Retinal pigment epithelial cell (primary cell): ENCODE measurements at regions not wholly inside any gene's neighbourhood (a gene's known extent, or its start where the extent isn't known, plus 50 kb on each side); places are given as distances from the start of the nearest gene placed in this dataset.
"Not testable (repeated sequence)": the region's sequence is repeated elsewhere in the genome, so short reads cannot be mapped to it uniquely, and the experiment has no call there.

ENCODE experiments used
- DNase-seq: peaks from one replicate; pipeline ENCODE4 v3.0.0-alpha.2; 2010; ENCODE audit warnings: low read depth
- H3K4me3 ChIP-seq: 2 replicates; pipeline ENCODE4 v1.5.1; 2011; ENCODE audit warnings: mild to moderate bottlenecking, low read length, control low read depth, moderate library complexity
- TF ChIP-seq, protein P1 (sequence below): conservative IDR thresholded peaks from 2 replicates; pipeline ENCODE4 v1.5.1; 2011; ENCODE audit warnings: low read depth, low read length, control low read depth, inconsistent platforms

DNA sequence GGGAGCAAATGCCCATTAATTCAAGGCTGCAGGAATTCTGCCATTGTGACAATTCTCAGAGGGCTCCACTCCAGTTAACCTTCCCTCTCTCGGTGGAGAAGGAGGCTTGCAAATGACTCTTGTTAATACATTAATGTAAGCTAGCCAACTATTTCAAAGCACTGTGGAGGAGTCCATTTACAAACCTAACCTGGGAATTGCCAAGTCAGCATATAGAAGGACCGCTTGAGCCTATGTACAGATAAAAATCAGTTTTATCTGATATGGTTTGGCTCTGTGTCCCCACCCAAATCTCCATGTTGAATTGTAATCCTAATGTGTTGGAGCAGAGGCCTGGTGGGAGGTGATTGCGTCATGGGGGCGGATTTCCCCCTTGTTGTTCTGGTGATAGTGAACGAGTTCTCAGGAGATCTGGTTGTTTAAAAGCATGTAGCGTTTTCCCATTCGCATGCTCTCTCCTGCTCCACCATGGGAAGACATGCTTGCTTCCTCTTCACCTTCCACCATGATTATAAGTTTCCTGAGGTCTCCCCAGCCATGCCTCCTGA, 366.7 kb downstream of the LRATD1 start:
- TF ChIP-seq, protein P1, sequence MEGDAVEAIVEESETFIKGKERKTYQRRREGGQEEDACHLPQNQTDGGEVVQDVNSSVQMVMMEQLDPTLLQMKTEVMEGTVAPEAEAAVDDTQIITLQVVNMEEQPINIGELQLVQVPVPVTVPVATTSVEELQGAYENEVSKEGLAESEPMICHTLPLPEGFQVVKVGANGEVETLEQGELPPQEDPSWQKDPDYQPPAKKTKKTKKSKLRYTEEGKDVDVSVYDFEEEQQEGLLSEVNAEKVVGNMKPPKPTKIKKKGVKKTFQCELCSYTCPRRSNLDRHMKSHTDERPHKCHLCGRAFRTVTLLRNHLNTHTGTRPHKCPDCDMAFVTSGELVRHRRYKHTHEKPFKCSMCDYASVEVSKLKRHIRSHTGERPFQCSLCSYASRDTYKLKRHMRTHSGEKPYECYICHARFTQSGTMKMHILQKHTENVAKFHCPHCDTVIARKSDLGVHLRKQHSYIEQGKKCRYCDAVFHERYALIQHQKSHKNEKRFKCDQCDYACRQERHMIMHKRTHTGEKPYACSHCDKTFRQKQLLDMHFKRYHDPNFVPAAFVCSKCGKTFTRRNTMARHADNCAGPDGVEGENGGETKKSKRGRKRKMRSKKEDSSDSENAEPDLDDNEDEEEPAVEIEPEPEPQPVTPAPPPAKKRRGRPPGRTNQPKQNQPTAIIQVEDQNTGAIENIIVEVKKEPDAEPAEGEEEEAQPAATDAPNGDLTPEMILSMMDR, result no peak
- H3K4me3 ChIP-seq, result no peak overlapping the region
- DNase-seq, result no peak

DNA sequence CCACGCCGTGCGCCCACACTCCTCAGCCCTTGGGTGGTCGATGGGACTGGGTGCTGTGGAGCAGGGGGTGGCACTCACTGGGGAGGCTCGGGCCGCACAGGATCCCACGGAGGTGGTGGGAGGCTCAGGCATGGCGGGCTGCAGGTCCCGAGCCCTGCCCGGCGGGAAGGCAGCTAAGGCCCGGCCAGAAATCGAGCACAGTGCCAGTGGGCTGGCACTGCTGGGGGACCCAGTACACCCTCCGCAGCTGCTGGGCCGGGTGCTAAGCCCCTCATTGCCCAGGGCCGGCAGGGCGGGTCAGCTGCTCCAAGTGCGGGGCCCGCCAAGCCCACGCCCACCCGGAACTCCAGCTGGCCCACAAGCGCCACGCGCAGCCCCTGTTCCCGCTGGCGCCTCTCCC, 370.0 kb downstream of the LRATD1 start:
- DNase-seq, H3K4me3 ChIP-seq: not testable (repeated sequence)

DNA sequence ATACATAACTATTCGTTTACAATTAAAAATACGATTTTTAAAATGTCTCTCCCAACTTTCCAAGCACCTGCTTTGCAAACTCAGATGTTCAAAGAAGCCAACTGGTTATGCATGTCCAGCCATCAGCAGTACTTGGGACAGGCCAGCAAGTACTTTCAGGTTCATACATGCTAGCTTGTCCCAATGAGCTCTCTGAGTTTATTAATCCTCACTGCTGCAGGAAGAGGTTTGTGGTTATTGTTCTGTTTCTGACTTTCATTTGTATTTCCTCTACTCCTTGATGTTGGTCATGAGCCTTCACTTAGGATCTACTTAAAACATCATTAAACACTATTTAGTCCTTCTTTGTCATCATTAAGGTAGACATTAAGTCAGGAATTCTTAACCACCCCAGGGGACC, 374.1 kb downstream of the LRATD1 start:
- no peak for DNase-seq
- no peak overlapping the region for H3K4me3 ChIP-seq
- TF ChIP-seq, protein P1, result no peak

DNA sequence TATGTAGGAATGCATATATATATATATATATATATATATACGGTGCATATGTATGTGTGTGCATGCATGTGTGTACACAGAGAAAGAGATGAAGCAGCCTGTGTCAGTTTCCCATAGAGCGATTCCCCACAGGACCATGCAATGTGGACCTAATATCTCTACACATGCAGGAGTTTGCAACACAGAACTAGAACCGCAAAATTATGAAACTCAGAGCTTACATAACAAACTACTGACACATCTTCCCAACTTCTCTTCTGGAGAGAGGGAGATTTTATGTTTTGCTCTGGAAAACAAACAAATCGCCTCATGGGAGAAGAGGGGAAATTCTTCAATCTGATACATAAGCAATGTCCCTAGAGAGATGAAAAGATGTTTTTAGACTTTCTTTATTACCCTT, 377.2 kb downstream of the LRATD1 start:
- DNase-seq, result no peak
- no peak overlapping the region for H3K4me3 ChIP-seq

DNA sequence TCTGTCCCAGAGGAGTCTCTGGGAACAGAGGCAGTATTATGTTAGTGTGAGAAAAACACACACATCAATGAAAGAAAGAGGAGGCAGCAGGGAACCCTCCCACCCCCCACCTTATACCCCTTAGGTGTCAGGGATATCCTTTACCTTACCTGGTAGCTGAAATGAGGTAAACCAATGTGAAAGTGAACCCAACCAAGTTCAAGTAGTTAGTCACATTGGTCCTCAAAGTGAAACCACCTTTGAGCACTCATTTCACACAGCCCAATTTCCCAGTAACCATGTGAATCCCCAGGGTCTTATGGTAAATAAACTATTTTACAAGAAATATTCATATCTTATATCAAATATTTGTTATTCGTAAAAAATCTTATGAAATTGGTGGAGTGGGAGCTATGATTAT, 377.8 kb downstream of the LRATD1 start:
- H3K4me3 ChIP-seq, result no peak overlapping the region
- no peak for DNase-seq
- TF ChIP-seq, protein P1, result no peak

More for the DNA sequence above, 377.2 kb downstream of the LRATD1 start:
- TF ChIP-seq, protein P1, result no peak

DNA sequence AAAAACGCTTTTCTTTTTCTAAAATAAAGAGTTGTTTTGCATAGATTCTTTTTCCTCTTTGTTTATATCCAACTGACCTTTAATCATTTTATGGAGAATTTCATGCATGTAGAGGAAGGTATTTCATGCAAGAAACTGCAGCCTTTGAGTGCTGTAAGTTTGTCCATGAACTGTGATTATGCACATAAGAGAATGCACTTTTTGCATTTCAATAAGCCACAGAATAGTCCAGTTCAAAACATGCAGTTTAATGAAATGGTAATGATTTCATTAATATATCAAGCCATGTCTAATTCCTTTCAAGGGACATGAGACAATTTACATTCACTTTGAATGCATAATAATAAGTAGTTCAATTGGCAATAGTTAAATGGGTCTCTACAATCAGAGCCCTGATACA, 386.3 kb downstream of the LRATD1 start:
- H3K4me3 ChIP-seq, result no peak overlapping the region
- TF ChIP-seq, protein P1, result no peak
- DNase-seq, result no peak

DNA sequence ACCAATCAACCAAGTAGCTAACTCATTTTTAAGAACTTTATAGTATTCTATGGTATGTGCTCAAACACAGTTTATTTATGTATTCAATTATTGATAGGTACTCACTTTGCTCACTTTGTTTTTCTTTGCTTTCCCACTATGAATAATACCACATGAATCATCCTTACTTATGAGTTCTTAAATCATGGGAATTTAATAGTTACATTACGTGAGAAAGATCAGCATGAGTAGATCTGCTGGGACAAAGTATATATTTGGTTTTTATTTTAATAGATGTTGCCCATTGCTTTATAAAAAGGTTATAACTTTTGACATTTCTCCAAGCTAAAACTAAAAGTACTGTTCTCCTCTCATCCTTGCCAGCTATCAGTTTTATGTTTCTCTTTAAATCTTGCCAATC, 390.7 kb downstream of the LRATD1 start:
- TF ChIP-seq, protein P1, result no peak
- no peak overlapping the region for H3K4me3 ChIP-seq
- DNase-seq, result no peak

DNA sequence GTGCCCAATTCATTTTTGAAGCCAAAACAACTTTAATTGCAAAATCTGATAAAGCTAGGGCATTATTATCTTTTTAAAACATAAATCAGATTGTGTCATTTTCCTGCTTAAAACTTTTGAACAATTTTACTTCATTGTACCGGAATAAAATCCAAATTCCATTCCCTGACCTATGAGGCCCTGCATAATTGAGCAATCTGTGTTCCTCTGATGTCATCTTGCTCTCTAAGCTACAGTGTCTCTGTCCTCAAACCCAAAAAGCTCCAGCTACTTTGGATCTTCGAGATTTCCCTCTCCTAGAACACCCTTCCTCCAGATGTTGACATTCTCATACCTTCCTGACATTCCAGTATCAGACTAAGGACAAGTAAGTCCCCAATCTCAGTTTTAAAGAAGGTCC, 395.9 kb downstream of the LRATD1 start:
- H3K4me3 ChIP-seq, result no peak overlapping the region
- TF ChIP-seq, protein P1, result no peak
- no peak for DNase-seq
